HepG2 (cell line): ENCODE measurements at regions not wholly inside any gene's neighbourhood (a gene's known extent, or its start where the extent isn't known, plus 50 kb on each side); places are given as distances from the start of the nearest gene placed in this dataset.

Source experiments
- HDAC6 ChIP-seq: fragments of 200-600 bp; sonication (generic); IDR thresholded peaks from 2 replicates; pipeline ENCODE4 v1.7.0; 2017; ENCODE audit warnings: mild to moderate bottlenecking, antibody characterized with exemption, low read length, low read depth
- MEIS2 ChIP-seq: sonication (generic); formaldehyde crosslinking; IDR thresholded peaks from 2 replicates; pipeline ENCODE4 v1.9.0; 2021; ENCODE audit warnings: mild to moderate bottlenecking, missing genetic modification reagents
- NFIC ChIP-seq: IDR thresholded peaks from 2 replicates; pipeline ENCODE4 v1.6.1; 2012; ENCODE audit warnings: mild to moderate bottlenecking, low read length, inconsistent platforms
- PLSCR1 ChIP-seq: sonication (generic); formaldehyde crosslinking; IDR thresholded peaks from 2 replicates; pipeline ENCODE4 v1.5.0; 2020; ENCODE audit warnings: missing genetic modification reagents, mild to moderate bottlenecking, borderline replicate concordance

GRCh38 chr2:121825003-121825950 lies 69.8 kb downstream of the TSN start:
- TF ChIP-seq NFIC (no peak), MEIS2 (CRISPR knock-in tag) (no peak), PLSCR1 (CRISPR knock-in tag) (no peak), HDAC6 (no peak)
